Activated CD4-positive, alpha-beta T cell treated with anti-CD3 and anti-CD28 coated beads for 48 hours (primary cell): ENCODE measurements at regions not wholly inside any gene's neighbourhood (a gene's known extent, or its start where the extent isn't known, plus 50 kb on each side); places are given as distances from the start of the nearest gene placed in this dataset.

ENCODE experiments used
- DNase-seq: peaks from one replicate; pipeline ENCODE4 v3.0.0-alpha.2; 2020

GRCh38 chr4:130545171-130545570, 1449.2 kb downstream of the C4orf33 start:
- DNase-seq: no peak

DNA sequence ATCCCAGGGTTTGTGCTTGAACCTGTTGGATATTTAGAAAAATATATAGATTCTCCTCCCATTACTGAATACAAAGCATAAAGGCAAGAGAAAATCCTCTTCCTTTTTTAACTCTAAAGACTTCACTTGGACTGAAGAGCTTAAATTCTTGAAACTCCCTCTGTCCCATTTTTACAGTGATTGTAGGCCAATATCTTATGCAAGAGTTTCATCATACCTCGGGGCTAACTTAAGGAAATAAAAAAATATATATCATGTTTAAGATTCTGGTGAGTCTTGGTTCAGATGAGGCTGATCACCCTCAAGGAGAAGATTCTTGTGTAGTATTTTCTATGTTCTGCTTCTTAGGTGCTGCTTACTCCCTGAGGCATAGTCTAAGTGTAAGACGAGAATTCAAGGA, 1449.6 kb downstream of the C4orf33 start:
- DNase-seq: no peak

DNA sequence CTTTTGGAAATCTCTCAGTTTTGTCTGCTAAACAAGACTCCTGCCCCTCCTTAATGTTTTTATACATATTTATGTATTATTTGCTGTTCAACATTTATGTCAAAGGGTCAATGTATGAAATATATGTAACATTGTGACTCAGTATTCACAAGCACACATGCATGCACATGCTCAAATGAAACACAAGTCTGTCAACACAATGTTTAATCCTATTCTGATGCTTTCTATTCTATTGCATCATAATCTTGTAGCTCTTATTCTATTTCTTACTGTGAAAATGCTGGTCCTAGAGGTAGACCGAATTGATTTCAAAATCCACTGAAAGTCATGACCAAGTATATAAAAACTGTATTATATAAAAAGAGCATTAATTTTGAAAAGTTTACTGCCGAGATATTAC, 1463.3 kb downstream of the C4orf33 start:
- no peak for DNase-seq

- DNase-seq: no peak
Measured at GRCh38 chr4:130563185-130563888, 1467.4 kb downstream of the C4orf33 start.

DNA sequence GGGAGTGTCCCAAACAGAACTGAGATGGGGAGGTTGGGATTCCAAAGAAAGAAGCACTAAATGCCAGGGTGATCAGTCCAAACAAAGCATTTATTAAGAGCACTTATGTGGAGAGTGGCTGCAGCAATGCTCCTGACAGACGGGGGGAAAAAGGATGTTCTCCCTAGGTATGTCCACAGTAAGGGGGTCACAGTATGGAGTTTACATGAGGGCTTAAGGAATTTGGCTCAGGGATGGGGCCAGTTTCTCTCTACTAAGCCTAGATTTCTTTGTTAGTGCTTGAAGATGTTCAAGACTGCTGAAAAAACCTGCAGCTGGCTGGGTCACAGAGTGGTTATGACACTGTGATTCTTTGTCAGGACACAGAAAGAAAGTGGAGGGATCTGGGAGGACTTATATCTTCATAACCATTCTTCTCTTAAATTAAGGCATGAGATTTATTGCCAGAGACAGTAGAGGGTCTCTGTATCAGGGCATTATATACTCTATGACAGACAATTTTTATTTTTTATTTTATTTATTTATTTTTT, 1468.0 kb downstream of the C4orf33 start:
- DNase-seq: no peak

DNA sequence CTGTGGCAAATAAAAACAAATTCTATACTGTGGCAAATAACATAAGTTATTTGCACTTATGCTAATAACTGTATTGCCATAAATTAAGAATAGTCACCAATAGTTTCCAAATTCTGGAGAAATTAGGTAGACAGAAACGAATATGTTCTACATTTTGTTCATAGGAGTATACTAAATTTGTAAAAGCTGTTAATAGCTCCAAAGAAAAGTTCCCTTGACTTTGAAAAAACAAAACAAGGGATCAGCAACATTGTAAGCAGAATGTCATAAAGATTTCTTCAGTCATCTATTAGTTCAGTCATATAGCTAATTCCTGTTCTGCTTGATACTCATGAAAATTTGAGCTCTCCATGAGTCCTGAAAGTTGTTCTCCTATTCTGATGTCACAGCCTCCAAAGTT, 1472.8 kb downstream of the C4orf33 start:
- no peak for DNase-seq

DNA sequence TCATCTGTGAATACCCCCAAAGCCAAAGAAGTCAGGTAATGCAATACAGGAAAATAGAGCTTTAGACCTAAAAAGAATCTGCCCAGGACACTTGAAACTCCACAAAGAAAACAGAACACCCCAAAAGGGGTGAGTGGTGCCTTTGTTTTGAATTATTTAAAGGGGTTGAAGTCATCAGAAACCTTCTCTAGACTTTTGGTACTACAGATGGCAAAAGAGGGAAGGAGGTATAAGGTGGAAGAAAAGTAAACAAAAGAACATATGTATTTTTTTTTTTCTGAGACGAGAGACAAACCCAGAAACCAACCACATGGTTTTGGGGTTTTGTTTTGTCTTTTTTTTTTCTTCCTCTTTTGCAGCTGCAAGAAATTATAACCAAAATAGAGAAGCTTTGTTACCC, 1477.8 kb downstream of the C4orf33 start:
- DNase-seq: no peak

DNA sequence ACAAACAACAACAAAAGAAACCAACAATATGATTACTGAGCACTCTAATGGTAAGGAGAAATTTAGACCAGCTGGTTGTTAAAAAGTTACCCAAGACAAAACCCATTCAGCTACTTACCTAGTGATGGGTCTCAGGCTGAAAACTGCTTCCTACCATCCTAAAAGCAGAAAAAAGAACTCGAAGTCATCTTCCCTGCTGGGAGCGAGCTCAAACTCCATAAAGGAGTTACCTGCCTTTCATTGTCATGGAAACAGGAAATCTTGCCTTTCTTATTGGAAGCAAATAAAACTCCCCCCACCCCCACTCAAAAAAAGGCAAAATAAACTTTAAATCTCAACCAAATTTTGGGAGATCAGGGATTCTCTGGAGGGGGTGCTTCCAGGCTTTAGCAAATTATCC, 1478.3 kb downstream of the C4orf33 start:
- DNase-seq: no peak

GRCh38 chr4:130576218-130576617, 1480.3 kb downstream of the C4orf33 start:
- no peak for DNase-seq

GRCh38 chr4:130591091-130591490, 1495.1 kb downstream of the C4orf33 start:
- DNase-seq: no peak

DNA sequence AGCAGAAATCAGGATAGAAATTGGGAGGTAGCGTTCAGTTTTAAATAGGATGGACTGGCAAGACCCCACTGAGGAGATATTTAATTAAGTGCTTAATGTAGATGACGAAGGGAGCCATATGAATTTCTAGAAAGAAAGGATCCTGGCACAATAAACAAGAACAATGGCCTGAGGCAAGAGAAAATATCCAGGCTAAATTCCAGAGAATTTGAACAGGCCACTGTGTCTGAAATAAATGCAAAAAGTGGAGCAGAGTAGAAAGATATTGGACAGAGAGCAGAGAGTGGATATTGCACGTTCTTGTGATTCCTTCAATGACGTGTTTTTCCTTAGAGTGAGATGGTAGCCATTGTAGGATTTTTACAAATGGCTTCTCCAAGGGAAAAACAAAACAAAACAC, 1504.8 kb downstream of the C4orf33 start:
- DNase-seq: no peak

DNA sequence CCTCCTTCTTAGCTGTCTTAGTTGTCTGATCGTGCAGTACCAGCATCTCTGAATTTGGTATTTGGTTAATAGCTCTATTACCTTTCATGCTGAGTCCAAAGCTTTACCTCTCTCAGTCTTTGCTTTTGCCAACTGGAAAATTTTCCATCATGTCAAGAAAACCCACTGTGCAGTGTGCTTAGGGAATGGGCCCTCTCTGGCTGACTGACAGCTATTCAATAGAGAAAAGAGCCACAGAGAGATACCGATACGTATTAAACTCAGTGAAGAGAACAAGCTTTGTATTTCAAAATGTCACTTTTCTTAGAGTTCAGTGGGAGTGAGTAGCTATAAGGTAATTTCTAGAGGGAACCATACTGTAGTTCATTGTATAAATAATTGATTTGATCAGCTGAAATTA, 1507.1 kb downstream of the C4orf33 start:
- no peak for DNase-seq

DNA sequence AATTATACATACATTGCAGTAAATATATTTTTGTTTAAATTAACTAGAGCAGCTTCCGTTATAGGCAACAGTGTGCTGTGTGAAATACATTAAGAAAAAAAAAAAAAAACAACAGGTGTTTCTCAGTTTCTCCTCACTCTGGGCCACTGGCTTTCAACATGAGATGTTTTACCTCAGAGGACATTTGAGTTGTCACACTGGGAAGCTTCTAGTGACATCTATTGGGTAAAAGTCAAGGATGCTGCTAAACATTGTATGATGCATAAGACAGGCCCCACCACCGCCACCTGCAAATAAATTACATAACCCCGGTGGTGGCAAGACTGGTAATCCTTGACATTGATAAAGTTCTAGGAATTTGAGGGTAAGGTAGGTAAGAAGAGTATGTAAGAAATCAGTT, 1512.2 kb downstream of the C4orf33 start:
- DNase-seq: no peak

DNA sequence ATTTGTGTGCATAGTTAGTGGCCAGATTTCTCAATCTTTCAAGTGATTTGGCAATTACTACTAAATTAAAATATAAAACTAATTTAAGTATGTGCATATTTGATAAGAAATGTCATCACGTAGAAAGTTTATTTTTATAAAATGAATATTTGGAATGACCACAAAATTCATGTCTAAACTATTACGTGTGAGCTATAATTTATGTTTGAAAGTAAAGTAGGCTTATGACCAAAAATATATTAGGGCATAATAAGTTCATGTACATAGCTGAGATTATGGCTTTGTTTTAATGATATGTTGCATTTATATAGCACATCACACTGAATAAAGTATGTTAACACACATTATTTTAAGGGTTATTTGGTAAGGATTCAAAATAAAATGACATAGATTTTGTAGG, 1532.6 kb downstream of the C4orf33 start:
- no peak for DNase-seq

DNA sequence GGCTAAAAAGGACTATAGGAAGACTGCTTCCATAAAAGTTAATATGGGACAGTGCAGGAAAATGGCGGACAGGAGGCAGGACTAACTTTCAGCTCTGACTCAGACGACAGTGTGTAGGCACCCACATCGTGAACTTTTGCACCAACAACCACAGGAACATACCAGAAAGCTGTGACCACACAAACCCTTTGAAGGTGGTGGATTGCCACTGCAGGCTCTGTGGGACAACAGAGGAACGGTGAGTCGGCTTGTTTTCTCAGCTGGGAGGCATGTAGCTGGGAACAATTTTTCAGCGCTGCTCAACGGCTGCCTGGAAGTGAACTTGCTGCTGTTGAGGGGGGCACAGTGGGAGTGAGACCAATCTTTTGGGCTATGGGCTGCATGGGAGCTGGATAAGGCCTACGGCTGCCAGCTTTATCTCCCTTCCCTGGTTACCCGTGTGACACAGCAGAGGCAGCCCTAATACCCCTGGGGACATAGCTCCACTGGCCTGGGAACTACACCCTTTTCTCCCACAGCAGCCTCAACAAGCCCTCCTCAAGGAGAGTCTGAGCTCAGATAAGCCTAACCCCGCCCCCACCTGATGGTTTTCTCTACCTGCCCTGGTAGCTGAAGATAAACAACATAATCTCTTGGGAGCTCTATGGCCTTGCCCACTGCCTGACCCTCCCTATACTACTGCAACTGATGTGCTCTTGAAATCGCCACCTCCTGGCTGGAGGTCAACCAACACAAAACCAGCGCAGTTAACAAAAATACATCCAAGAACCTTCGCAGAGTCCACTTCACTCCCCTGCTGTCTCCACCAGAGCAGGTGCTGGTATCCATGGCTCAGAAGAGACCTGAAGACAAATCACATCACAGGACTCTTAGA, 1537.0 kb downstream of the C4orf33 start:
- DNase-seq: no peak

DNA sequence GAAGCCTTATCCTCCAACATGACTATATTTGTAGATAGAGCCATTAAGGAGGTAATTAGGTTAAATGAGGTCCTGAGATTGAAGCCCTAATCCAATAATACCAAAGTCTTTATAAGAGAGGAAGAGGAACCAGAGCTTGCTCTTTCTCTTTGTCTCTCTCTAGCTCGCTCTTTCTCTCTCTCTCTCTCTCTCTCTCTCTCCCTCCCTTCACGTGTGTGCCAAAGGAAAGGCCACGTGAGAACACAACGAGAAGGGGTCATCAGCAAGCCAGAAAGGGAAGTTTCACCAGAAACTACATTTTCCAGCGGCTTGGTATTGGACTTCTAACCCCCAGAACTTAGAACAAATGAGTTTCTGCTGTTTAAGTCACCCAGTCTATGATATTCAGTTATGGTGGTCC, 1540.5 kb downstream of the C4orf33 start:
- DNase-seq: no peak

DNA sequence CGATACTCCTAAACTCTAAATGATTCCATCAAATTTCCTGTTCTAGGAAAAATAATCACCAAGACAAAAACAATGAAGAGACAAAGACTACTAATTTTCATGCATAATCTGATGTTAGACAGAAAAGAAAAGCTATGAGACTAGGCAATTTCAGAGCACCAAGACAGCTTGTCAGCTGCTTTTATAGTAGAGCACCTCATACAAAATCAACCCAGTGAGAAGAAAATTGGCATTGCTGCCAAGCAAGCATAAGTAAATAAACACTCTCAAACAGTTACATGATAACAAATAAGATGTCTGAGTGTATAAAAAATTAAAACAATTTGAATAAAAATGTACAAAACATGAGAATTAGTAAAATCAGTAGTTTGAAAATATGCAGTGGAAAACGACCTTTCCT, 1544.6 kb downstream of the C4orf33 start:
- DNase-seq: no peak

DNA sequence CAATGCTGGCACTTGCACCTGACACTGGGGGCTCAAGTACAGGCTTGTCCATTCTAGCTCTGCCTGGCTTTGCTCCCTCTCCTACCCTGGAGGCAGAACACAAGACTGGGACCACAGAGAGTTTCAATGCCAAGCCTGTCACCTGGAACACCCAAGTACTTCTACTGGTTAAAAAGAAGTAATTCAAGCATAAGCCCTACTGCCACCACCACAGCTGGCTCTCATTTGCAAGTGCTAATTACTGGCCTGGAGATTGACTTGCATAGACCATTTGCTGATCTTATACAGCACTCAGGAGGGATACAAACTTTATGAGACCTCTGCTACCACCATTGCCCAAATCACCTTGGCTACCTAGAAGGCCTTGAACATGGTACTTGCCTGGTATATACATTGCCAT, 1550.9 kb downstream of the C4orf33 start:
- DNase-seq: no peak

GRCh38 chr4:130648570-130648969, 1552.6 kb downstream of the C4orf33 start:
- DNase-seq: no peak

- no peak for DNase-seq
Measured at GRCh38 chr4:130653842-130654241, 1557.9 kb downstream of the C4orf33 start.

GRCh38 chr4:130659320-130659719, 1563.4 kb downstream of the C4orf33 start:
- no peak for DNase-seq

GRCh38 chr4:130668859-130669258, 1572.9 kb downstream of the C4orf33 start:
- no peak for DNase-seq

GRCh38 chr4:130675266-130675665, 1579.3 kb downstream of the C4orf33 start:
- no peak for DNase-seq

DNA sequence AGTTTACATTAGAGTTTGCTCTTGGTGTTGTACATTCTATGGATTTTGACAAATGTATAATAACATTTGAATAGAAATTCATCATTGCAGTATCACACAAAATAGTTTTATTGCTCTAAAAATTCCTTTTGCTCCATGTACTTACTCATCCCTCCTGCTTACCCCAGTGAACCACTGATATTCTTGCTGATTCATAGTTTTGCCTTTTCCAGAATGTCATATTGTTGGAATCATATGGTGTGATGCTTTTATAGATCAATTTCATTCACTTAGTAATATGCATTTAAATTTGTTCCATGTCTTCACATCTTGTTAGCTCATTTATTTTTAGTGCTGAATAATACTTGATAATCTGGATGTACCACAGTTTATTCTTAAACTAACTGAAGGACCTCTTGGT, 1593.2 kb downstream of the C4orf33 start:
- DNase-seq: no peak
